Stimulated activated naive B cell treated with anti-CD40 and anti-IgM and Interleukin-4, amounts not matched to agents 10 μg/mL and 1 μg/mL and 100 μg/mL, for 72 hours (primary cell): ENCODE measurements at regions not wholly inside any gene's neighbourhood (a gene's known extent, or its start where the extent isn't known, plus 50 kb on each side); places are given as distances from the start of the nearest gene placed in this dataset.
A peak's percentile ranks its signal among the peaks of the same experiment; 100 is the strongest.

Experiments used
- ATAC-seq, 2 donors: fragments of 150-1000 bp; cut with Tn5 transposase; replicated peaks; 2 replicates each; pipeline ENCODE4 v1.10.0; 2021; ENCODE audit warnings: moderate library complexity in 1 of 2
- DNase-seq: peaks from one replicate; pipeline ENCODE4 v3.0.0; 2021
- H3K27ac Mint-ChIP-seq: one replicate; pipeline ENCODE4 v1.8.0; 2022; ENCODE audit warnings: mild to moderate bottlenecking, mixed read lengths
- H3K27me3 Mint-ChIP-seq, 2 donors: one replicate each; pipeline ENCODE4 v1.8.0; 2022; ENCODE audit warnings: mixed read lengths in 2 of 2
- H3K36me3 Mint-ChIP-seq, 2 donors: one replicate each; pipeline ENCODE4 v1.8.0; 2022; ENCODE audit warnings: mixed read lengths in 2 of 2, mild to moderate bottlenecking in 1 of 2
- H3K4me1 Mint-ChIP-seq, 2 donors: one replicate each; pipeline ENCODE4 v1.8.0; 2022; ENCODE audit warnings: mixed read lengths in 2 of 2, mild to moderate bottlenecking in 1 of 2
- H3K4me3 Mint-ChIP-seq, 2 donors: one replicate each; pipeline ENCODE4 v1.8.0; 2022; ENCODE audit warnings: mild to moderate bottlenecking in 2 of 2, mixed read lengths in 2 of 2, moderate library complexity in 1 of 2
- H3K9me3 Mint-ChIP-seq, 2 donors: one replicate each; pipeline ENCODE4 v1.8.0; 2022; ENCODE audit warnings: mixed read lengths in 2 of 2, mild to moderate bottlenecking in 1 of 2

DNA sequence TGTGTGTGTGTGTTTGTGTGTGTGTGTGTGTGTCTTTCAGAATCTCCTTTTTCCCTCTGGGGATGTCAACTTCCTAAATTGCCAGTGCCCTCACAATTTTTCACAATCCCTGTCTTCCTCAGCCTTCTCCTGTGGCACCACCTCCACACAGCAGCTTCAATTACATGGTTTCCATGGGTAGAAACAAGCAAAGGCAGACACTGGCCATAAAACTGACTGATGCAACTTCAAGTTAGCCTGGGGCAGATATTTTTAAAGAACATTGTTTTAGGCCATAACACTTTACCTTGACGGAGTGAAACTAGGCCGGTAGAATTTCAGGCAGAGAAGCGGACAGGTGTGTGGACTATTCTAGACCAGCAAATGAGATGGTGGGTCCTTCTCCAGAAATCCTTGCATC, 405.8 kb upstream of the SUCLG2 start:
- ATAC-seq (no peak), DNase-seq (no peak)
- Mint-ChIP-seq H3K4me1 (no peaks in the 10 kb centered on the region), H3K27ac (no peak overlapping the region), H3K27me3 (peaks cover 0 to 3% of the 10 kb centered on the region in 2 donors), H3K9me3 (no peaks in the 10 kb centered on the region), H3K4me3 (no peak overlapping the region), H3K36me3 (no peaks in the 10 kb centered on the region)

DNA sequence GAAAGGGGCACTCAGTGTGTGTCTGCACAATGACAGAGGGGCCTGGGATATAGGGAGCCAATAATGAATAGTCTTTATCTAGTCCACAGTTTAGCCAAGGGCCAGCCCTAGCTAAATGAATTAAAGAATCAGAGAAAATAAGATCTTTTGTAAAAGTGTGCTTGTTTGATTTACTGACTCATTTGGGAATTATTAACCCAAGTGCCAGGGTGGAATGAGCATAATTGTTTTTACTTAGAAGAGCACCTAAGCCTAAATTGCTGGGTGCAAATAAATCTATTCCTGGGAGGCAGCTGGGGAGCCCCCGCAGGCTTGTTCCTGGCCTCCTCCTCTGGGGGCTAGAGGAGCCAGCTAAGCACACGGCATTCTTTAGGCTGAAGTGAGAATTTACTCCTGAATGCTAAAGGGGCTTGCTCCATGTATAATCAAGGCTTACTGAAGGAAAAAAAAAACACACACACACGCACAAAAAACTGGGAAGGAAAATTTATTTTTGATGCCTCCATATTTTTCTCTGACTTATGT, 405.3 kb upstream of the SUCLG2 start:
- no peaks in the 10 kb centered on the region for H3K36me3 Mint-ChIP-seq
- H3K27me3 Mint-ChIP-seq, result peaks cover 0 to 3% of the 10 kb centered on the region in 2 donors
- no peaks in the 10 kb centered on the region for H3K4me1 Mint-ChIP-seq
- H3K9me3 Mint-ChIP-seq, result no peaks in the 10 kb centered on the region
- DNase-seq (no peak), ATAC-seq (no peak)
- H3K27ac Mint-ChIP-seq, result no peak overlapping the region
- no peak overlapping the region for H3K4me3 Mint-ChIP-seq

DNA sequence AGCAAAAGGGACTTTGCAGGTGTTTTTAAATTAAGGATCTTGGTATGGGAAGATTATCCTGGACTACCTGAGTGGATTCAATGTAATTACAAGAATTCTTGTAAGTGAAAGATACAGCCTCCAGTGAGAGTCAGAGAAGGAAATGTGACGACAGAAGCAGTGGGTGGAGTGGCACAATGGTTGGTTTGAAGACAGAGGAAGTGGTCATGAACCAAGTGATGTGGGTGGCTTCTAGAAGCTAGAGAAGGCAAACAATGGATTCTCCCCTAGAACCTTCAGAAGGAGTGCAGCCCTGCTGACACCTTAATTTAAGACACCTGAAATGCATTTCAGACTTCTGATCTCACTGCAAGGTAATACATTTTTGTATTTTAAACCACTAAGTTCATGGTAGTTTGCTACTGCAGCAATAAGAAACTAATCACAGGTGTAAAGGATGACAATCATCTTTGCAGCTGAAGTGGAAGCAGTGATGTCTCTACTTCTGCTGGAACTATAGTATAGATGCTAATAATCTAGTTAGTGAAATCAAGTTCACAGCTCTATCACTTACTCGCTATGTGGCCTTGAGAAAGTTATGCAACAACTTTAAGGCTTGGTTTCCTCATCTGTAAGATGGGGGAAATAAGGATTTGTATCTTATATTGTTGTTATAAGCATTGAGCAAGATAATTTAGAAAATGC, 403.4 kb upstream of the SUCLG2 start:
- Mint-ChIP-seq H3K36me3 (no peaks in the 10 kb centered on the region), H3K27ac (no peak overlapping the region), H3K4me1 (no peaks in the 10 kb centered on the region), H3K4me3 (no peak overlapping the region), H3K27me3 (peaks cover 0 to 3% of the 10 kb centered on the region in 2 donors), H3K9me3 (no peaks in the 10 kb centered on the region)
- DNase-seq (no peak), ATAC-seq (no peak)

DNA sequence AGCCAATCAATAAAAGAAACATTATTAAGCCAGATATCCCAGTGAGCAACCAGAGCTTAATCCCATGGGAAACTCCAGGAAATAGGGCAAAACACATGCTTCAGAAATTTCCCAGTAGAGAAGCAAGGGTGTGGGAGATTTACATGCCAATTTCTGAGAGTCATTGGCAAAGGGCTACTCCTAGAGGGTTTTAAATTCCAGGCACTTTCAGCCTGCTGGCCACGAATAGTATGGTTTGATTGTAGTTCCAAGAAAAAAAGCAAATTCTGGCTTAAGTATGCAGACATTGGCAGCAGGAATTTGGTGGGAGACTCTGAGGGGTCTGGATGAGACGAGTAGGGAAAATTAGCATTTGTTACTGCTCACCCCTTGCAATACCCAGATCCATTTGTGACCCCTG, 402.1 kb upstream of the SUCLG2 start:
- Mint-ChIP-seq H3K4me3 (no peak overlapping the region), H3K9me3 (no peaks in the 10 kb centered on the region), H3K27ac (no peak overlapping the region), H3K27me3 (peaks cover 7% of the 10 kb centered on the region in 2 donors), H3K4me1 (no peaks in the 10 kb centered on the region), H3K36me3 (no peaks in the 10 kb centered on the region)
- ATAC-seq, result no peak
- DNase-seq, result no peak

DNA sequence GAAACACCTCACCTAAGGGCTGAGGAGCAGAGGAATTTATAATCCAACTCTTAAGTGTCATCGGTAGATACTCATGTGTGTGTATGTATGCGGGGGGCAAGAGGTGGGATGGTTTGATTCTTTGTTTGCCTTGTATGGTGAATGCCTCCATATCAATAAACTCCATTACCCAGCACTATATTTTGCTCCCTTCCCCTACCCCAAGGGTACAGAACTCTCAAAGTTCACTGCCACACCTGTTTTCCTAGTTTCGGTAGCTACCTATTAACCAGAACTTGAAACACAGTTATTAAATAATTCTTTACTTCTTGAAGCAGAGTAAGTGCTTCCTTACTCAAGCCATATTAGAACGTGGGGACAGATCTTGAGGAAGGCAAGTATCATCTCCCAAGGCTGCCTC, 400.8 kb upstream of the SUCLG2 start:
- Mint-ChIP-seq H3K27me3 (peaks cover 7 to 9% of the 10 kb centered on the region in 2 donors), H3K36me3 (no peaks in the 10 kb centered on the region), H3K9me3 (no peaks in the 10 kb centered on the region), H3K27ac (no peak overlapping the region), H3K4me3 (no peak overlapping the region), H3K4me1 (no peaks in the 10 kb centered on the region)
- no peak for DNase-seq
- no peak for ATAC-seq

DNA sequence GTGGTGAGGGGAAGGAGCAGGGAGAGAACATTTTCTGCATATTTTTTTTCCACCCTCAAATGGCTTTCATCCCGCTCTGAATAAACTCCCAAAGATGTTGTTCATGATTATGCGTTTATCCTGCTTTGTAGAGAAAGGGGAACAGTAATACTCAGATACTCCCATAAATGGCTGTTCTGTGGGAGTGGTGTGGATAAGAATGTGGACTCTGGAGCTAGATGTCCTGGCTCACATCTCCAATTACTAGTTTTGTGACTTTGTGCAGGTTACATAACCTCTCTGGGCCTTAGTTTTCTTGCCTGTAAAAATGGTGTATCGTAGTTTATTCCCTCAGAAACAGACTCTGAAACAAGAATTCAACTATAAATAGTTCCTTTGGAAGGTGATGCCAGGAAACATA, 395.4 kb upstream of the SUCLG2 start:
- Mint-ChIP-seq H3K36me3 (no peaks in the 10 kb centered on the region), H3K9me3 (peaks cover 0 to 2% of the 10 kb centered on the region in 2 donors), H3K27me3 (peaks cover 10 to 21% of the 10 kb centered on the region in 2 donors), H3K4me1 (no peaks in the 10 kb centered on the region), H3K27ac (no peak overlapping the region), H3K4me3 (no peak overlapping the region)
- DNase-seq (no peak), ATAC-seq (no peak)

DNA sequence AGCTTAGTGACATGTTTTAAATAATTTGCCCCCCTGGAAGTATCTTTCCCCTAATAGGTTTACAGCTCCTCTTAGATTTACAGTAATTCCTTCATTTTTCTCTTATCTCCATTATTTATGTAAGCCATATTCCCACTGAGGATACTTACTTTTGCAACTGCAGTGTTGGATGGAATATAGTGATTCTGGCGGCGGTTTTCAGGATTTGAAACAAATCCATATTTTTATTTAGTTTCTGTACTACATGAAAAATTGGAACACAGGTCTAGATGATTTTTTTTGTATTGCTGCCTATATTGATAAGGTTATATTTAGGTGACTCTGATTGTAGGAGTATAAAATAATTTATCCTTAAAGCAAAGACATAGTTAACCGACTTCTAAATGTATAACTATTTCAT, 391.6 kb upstream of the SUCLG2 start:
- ATAC-seq (no peak), DNase-seq (no peak)
- Mint-ChIP-seq H3K4me3 (no peak overlapping the region), H3K4me1 (no peaks in the 10 kb centered on the region), H3K27me3 (peaks cover 6 to 14% of the 10 kb centered on the region in 2 donors), H3K9me3 (peaks cover 0 to 2% of the 10 kb centered on the region in 2 donors), H3K36me3 (no peaks in the 10 kb centered on the region), H3K27ac (no peak overlapping the region)

DNA sequence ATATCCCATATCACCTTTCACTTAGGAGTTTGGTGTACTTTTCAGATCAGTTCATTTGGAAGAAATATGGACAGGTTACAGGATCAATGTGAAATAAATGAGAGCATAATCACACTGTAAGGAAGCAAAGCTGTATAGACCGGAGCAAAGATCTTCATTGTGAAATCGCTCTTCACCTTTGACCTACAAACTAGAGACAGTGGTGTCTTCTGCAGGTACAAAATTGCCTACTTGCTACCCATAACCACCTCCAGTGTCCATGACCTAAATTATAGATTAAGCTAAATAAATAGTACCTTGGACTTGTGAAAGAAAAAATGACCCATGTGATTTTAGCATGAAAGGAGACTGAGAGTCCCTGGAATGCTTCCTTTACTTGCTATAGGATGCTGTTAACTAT, 379.5 kb upstream of the SUCLG2 start:
- Mint-ChIP-seq H3K4me1 (no peaks in the 10 kb centered on the region), H3K27me3 (peaks cover 0 to 4% of the 10 kb centered on the region in 2 donors), H3K4me3 (no peak overlapping the region), H3K9me3 (no peaks in the 10 kb centered on the region), H3K36me3 (no peaks in the 10 kb centered on the region), H3K27ac (no peak overlapping the region)
- no peak for DNase-seq
- ATAC-seq, result no peak

DNA sequence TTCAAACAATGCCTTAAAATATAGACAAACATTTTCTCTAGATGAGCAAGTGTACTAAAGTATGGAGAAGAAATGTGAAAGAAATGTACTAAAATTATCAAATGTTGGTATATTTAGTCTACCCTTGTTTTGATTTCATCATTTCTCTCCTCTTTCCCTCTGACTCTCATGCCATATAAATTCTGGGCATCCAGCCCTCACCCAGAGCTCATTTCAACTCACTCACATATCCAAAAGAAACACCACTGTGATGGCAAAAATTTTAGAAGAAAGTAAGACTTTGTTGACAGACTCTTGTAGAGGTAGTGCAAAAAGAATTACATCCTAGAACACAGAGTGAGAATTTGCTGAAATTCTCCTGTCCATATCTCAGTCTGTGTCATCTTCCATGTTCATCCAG, 377.8 kb upstream of the SUCLG2 start:
- H3K27ac Mint-ChIP-seq, result no peak overlapping the region
- DNase-seq (no peak), ATAC-seq (no peak)
- H3K4me3 Mint-ChIP-seq, result no peak overlapping the region
- H3K4me1 Mint-ChIP-seq, result no peaks in the 10 kb centered on the region
- H3K27me3 Mint-ChIP-seq, result peaks cover 0 to 4% of the 10 kb centered on the region in 2 donors
- no peaks in the 10 kb centered on the region for H3K36me3 Mint-ChIP-seq
- no peaks in the 10 kb centered on the region for H3K9me3 Mint-ChIP-seq

DNA sequence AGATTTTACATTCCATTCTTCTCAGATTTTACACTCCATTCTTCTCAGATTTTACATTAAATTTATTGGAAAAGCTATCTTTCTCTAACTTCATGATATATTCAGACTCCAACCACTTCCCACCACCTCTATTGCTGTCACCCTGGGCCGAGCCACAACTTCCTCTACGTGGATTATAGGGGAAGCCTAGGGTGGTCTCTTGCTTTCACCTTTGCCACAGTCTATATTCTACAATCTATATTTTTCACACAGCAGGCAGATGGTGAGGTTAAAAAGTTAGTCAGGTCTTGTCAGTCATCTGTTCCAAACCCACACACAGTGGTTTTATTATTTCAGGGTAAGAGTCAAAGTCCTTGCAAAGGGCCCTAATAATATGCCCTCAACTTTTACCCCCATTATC, 370.8 kb upstream of the SUCLG2 start:
- no peak overlapping the region for H3K27ac Mint-ChIP-seq
- peaks cover 5% of the 10 kb centered on the region in 2 donors for H3K27me3 Mint-ChIP-seq
- H3K4me3 Mint-ChIP-seq, result no peak overlapping the region
- no peak for DNase-seq
- H3K4me1 Mint-ChIP-seq, result no peaks in the 10 kb centered on the region
- no peak for ATAC-seq
- no peaks in the 10 kb centered on the region for H3K36me3 Mint-ChIP-seq
- peaks cover 0 to 1% of the 10 kb centered on the region in 2 donors for H3K9me3 Mint-ChIP-seq

DNA sequence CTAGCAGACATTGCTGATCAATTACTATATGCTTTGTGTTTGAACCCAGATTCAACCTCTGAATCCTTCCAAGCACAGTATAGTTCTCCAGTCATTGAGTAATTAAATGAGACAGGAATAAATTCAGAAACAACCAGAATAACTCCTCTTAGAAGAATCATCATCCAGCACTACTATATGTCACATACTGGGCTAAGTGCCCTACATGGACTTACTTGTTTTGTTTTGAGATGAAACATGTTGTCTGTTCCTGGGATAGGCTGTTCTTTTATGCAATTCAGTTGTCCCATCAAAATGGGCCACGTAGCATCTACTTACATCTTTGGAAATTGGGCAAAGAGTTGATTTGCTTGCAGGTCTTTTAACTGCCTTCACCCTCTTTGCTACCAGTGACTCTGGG, 365.5 kb upstream of the SUCLG2 start:
- DNase-seq (no peak), ATAC-seq (no peak)
- no peaks in the 10 kb centered on the region for H3K4me1 Mint-ChIP-seq
- H3K4me3 Mint-ChIP-seq, result no peak overlapping the region
- no peak overlapping the region for H3K27ac Mint-ChIP-seq
- no peaks in the 10 kb centered on the region for H3K36me3 Mint-ChIP-seq
- H3K27me3 Mint-ChIP-seq, result peaks cover 5% of the 10 kb centered on the region in 2 donors
- no peaks in the 10 kb centered on the region for H3K9me3 Mint-ChIP-seq

DNA sequence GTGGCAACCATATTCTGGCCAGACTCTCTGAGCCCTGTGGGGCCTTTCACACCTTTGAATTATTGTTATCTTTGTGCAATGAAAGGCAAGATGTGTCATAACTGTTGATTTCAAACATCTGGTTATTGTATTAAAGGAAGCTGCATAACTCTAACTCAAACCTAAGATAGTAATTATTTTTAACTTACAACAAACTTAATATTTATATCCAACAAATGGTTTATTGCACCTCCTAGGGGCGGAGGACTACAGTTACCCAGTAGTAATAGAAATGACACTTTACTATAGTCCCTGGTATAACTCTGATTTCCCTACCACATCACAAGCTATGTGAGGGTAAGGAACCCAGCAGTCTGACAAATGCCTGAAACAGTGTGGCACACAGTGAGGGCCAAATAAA, 363.9 kb upstream of the SUCLG2 start:
- H3K27ac Mint-ChIP-seq, result no peak overlapping the region
- H3K27me3 Mint-ChIP-seq, result peaks cover 5% of the 10 kb centered on the region in 2 donors
- no peaks in the 10 kb centered on the region for H3K9me3 Mint-ChIP-seq

DNA sequence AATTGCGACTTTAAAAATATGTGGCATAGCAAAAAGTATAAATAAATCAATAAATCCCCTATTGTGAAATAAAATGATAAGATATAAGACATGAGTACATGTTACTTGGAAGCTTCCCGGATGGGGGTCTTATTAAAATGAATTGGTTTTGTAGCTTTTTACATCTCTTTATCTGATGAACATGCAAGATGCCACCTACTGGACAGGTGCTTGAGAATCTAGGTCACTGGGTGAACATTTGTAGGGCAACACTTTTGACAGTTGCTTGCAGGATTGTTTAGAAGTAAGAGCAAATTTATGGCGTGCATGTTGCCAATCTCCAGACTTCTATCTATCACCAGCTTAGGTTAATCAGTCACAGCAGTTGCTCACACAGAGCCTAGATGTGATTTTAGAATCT, 362.7 kb upstream of the SUCLG2 start:
- H3K4me1 Mint-ChIP-seq, result no peaks in the 10 kb centered on the region
- H3K27ac Mint-ChIP-seq, result no peak overlapping the region
- H3K9me3 Mint-ChIP-seq, result no peaks in the 10 kb centered on the region
- H3K36me3 Mint-ChIP-seq, result no peaks in the 10 kb centered on the region
- DNase-seq, result no peak
- ATAC-seq, result no peak
- H3K27me3 Mint-ChIP-seq, result no peaks in the 10 kb centered on the region
- no peak overlapping the region for H3K4me3 Mint-ChIP-seq

More for the DNA sequence above, 363.9 kb upstream of the SUCLG2 start:
- Mint-ChIP-seq H3K4me1 (no peaks in the 10 kb centered on the region), H3K36me3 (no peaks in the 10 kb centered on the region), H3K4me3 (no peak overlapping the region)
- no peak for ATAC-seq
- no peak for DNase-seq

DNA sequence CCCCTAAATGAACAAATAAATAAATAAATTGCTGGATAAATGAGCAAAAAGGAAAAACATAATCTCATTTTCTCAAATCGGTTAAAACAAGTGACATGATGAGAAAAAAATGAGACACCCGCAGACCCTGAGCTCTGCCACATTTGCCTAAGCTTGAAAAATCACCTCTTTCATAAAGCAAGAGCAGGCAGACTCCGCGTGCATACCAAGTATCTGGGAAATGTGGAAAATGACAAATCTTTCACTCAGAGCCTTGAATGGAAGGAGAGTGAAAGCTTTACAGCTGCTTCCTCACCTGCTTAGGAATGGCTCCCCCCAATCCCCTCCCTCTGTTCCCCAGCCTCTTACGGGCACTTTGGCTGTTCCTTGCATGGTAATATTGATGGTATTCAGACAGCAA, 355.5 kb upstream of the SUCLG2 start:
- no peaks in the 10 kb centered on the region for H3K9me3 Mint-ChIP-seq
- peaks cover 21 to 28% of the 10 kb centered on the region in 2 donors for H3K27me3 Mint-ChIP-seq
- no peaks in the 10 kb centered on the region for H3K36me3 Mint-ChIP-seq
- H3K4me1 Mint-ChIP-seq, result peaks cover 6 to 12% of the 10 kb centered on the region in 2 donors
- H3K27ac Mint-ChIP-seq, result no peak overlapping the region
- ATAC-seq, result no peak
- DNase-seq, result no peak
- H3K4me3 Mint-ChIP-seq, result no peak overlapping the region

DNA sequence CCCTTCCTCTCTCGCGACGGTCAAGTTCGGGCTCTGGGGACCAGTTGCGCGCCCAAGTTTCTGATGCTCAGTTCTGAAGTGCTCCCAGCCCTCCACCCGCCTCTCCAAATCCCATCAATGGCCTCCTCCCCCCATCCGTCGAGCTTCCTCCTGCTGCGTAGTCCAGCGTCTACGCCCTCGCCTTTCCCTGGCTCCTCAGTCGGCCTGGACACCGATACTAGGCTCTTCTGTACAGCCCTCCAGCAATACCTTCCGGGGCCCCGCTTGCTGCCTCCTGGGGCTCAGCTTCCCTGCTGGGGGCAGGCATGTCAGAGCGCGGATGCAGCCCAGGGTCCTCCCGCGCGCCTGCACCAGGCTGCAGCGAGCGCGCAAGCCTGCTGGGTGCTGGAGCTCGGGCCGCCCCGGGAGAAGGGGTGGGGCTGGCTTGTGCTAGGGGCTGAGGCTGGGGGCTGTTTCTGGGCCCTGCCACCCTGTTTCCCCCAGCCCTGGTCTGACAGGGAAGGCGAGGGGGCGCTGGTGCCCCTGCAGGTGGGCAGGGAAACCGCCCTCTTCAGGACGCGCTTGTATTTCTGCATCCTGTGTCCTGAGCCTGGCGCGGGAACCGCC, 353.3 kb upstream of the SUCLG2 start:
- H3K4me1 Mint-ChIP-seq, result peaks cover 6 to 12% of the 10 kb centered on the region in 2 donors
- no peak overlapping the region for H3K27ac Mint-ChIP-seq
- ATAC-seq (peak in 1 of 2 donors; percentile 27), DNase-seq (no peak)
- H3K9me3 Mint-ChIP-seq, result no peaks in the 10 kb centered on the region
- no peaks in the 10 kb centered on the region for H3K36me3 Mint-ChIP-seq
- H3K4me3 Mint-ChIP-seq, result peak overlapping the region; percentile 4 to 18
- peaks cover 24 to 35% of the 10 kb centered on the region in 2 donors for H3K27me3 Mint-ChIP-seq
